SK-N-SH (cell line): ENCODE measurements at regions not wholly inside any gene's neighbourhood (a gene's known extent, or its start where the extent isn't known, plus 50 kb on each side); places are given as distances from the start of the nearest gene placed in this dataset.

ENCODE experiments used
- CTCF ChIA-PET: fragments of 300-600, 350-600 bp; formaldehyde crosslinking; extraction: SDS; loops from one replicate; lab custom pipeline; 2021; lab: Yijun Ruan, JAX
- POLR2A ChIA-PET: fragments of 350-600 bp; sonication (Branson Sonifier 250); formaldehyde crosslinking; extraction: SDS; loops from one replicate; lab custom pipeline; 2020; ENCODE audit warnings: antibody characterized with exemption, inconsistent platforms; lab: Yijun Ruan, JAX
- DNase-seq: peaks from one replicate; pipeline ENCODE4 v3.0.0; 2012
- H2AFZ ChIP-seq: fragments of 200-600 bp; sonication (generic); 2 replicates; pipeline ENCODE4 v1.8.1; 2016; ENCODE audit warnings: antibody characterized with exemption, mild to moderate bottlenecking, low read depth
- H3F3A ChIP-seq: fragments of 200-600 bp; sonication (generic); replicated peaks from 2 replicates; pipeline ENCODE3; 2016; ENCODE audit warnings: antibody characterized with exemption, mild to moderate bottlenecking; ENCODE audit not compliant: insufficient read depth
- H3K27ac ChIP-seq, 2 experiments: fragments of 200-500 bp in 1 of 2; fragments of 200-600 bp in 1 of 2; sonication (Bioruptor generic) in 1 of 2; sonication (generic), shearing (Covaris generic) in 1 of 2; 2 replicates each; pipeline versions ENCODE4 v1.5.1 to v1.6.1; 2014 to 2016; ENCODE audit warnings: low read depth in 2 of 2, inconsistent platforms in 1 of 2, low read length in 1 of 2, mild to moderate bottlenecking in 1 of 2, mixed read lengths in 1 of 2
- H3K27me3 ChIP-seq: fragments of 200-600 bp; sonication (generic), shearing (Covaris generic); 2 replicates; pipeline ENCODE4 v1.6.1; 2016; ENCODE audit warnings: mixed run types; ENCODE audit not compliant: insufficient read depth
- H3K36me3 ChIP-seq, 2 experiments: fragments of 200-500 bp in 1 of 2; fragments of 200-600 bp in 1 of 2; sonication (Bioruptor generic) in 1 of 2; sonication (generic) in 1 of 2; replicated peaks in 1 of 2; 2 replicates each; pipeline versions ENCODE3 to v1.5.1; 2014 to 2016; ENCODE audit warnings: low read length in 1 of 2, mild to moderate bottlenecking in 1 of 2; ENCODE audit not compliant: insufficient read depth in 2 of 2, control insufficient read depth in 1 of 2
- H3K4me1 ChIP-seq, 2 experiments: fragments of 200-500 bp in 1 of 2; fragments of 200-600 bp in 1 of 2; sonication (Bioruptor generic) in 1 of 2; sonication (generic), shearing (Covaris generic) in 1 of 2; 2 replicates each; pipeline versions ENCODE4 v1.5.1 to v1.6.1; 2014 to 2016; ENCODE audit warnings: low read depth in 1 of 2, low read length in 1 of 2, mixed run types in 1 of 2; ENCODE audit not compliant: insufficient read depth in 2 of 2, control insufficient read depth in 1 of 2
- H3K4me2 ChIP-seq: fragments of 200-600 bp; sonication (generic), shearing (Covaris generic); 2 replicates; pipeline ENCODE4 v1.6.1; 2017; ENCODE audit warnings: mixed run types
- H3K4me3 ChIP-seq, 2 experiments: fragments of 200-500 bp in 1 of 2; fragments of 200-600 bp in 1 of 2; sonication (Bioruptor generic) in 1 of 2; sonication (generic), shearing (Covaris generic) in 1 of 2; 2 replicates each; pipeline versions ENCODE4 v1.5.1 to v1.8.1; 2014 to 2016; ENCODE audit warnings: low read depth in 2 of 2, inconsistent platforms in 1 of 2, low read length in 1 of 2, mild to moderate bottlenecking in 1 of 2, mixed read lengths in 1 of 2, moderate library complexity in 1 of 2
- H3K79me2 ChIP-seq: fragments of 200-600 bp; sonication (generic); 2 replicates; pipeline ENCODE4 v1.8.1; 2017; ENCODE audit warnings: mild to moderate bottlenecking; ENCODE audit not compliant: insufficient read depth
- H3K9ac ChIP-seq: fragments of 200-600 bp; sonication (generic); 2 replicates; pipeline ENCODE4 v1.6.1; 2017; ENCODE audit warnings: mixed run types
- H3K9me2 ChIP-seq: fragments of 200-600 bp; sonication (generic); 2 replicates; pipeline ENCODE4 v1.6.1; 2017; ENCODE audit warnings: mixed run types
- H3K9me3 ChIP-seq: fragments of 200-600 bp; sonication (generic); 2 replicates; pipeline ENCODE4 v1.6.1; 2017; ENCODE audit warnings: mixed run types, mild to moderate bottlenecking, moderate library complexity
- H4K20me1 ChIP-seq: fragments of 200-600 bp; sonication (generic); 2 replicates; pipeline ENCODE4 v1.6.1; 2017; ENCODE audit warnings: mild to moderate bottlenecking, mixed run types; ENCODE audit not compliant: insufficient read depth
- CHD2 ChIP-seq: fragments of 150-350 bp; IDR thresholded peaks from 2 replicates; pipeline ENCODE4 v1.6.1; 2018; ENCODE audit warnings: low read length; ENCODE audit not compliant: partially characterized antibody
- ELF1 ChIP-seq: IDR thresholded peaks from 2 replicates; pipeline ENCODE4 v1.4.0; 2012
- EZH2phosphoT487 ChIP-seq: fragments of 200-600 bp; sonication (generic); IDR thresholded peaks from 2 replicates; pipeline ENCODE4 v1.6.1; 2017; ENCODE audit warnings: low read depth, mixed run types, mild to moderate bottlenecking, antibody characterized with exemption, moderate library complexity, borderline replicate concordance
- FOSL2 ChIP-seq: IDR thresholded peaks from 2 replicates; pipeline ENCODE4 v1.4.0; 2012; ENCODE audit warnings: low read depth, mild to moderate bottlenecking, moderate library complexity, borderline replicate concordance
- FOXJ3 ChIP-seq: sonication (generic); formaldehyde crosslinking; IDR thresholded peaks from 2 replicates; pipeline ENCODE4 v1.5.1; 2020; ENCODE audit warnings: mild to moderate bottlenecking, missing genetic modification reagents
- FOXM1 ChIP-seq: IDR thresholded peaks from 2 replicates; pipeline ENCODE4 v1.4.0; 2012; ENCODE audit warnings: low read depth, mild to moderate bottlenecking
- GABPA ChIP-seq: IDR thresholded peaks from 2 replicates; pipeline ENCODE4 v1.4.0; 2012; ENCODE audit warnings: low read depth, mild to moderate bottlenecking
- GATA2 ChIP-seq: sonication (generic); formaldehyde crosslinking; IDR thresholded peaks from 2 replicates; pipeline ENCODE4 v1.5.0; 2020; ENCODE audit warnings: mild to moderate bottlenecking, missing genetic modification reagents
- MEF2A ChIP-seq: IDR thresholded peaks from 2 replicates; pipeline ENCODE4 v1.4.0; 2012; ENCODE audit warnings: low read depth, borderline replicate concordance
- MXI1 ChIP-seq: IDR thresholded peaks from 2 replicates; pipeline ENCODE4 v1.6.1; 2012; ENCODE audit warnings: mild to moderate bottlenecking, low read depth, low read length, improper control_type of control experiment
- NFIC ChIP-seq: IDR thresholded peaks from 2 replicates; pipeline ENCODE4 v1.4.0; 2012; ENCODE audit warnings: borderline replicate concordance
- NRF1 ChIP-seq: IDR thresholded peaks from 2 replicates; pipeline ENCODE4 v1.6.1; 2012; ENCODE audit warnings: low read depth, mild to moderate bottlenecking, low read length
- PBX3 ChIP-seq: IDR thresholded peaks from 2 replicates; pipeline ENCODE4; 2012
- POLR2AphosphoS5 ChIP-seq: IDR thresholded peaks from 2 replicates; pipeline ENCODE4 v1.6.1; 2012; ENCODE audit warnings: low read depth, low read length
- RAD21 ChIP-seq: IDR thresholded peaks from 2 replicates; pipeline ENCODE4 v1.6.1; 2012; ENCODE audit warnings: mild to moderate bottlenecking, low read length
- REST ChIP-seq: IDR thresholded peaks from 2 replicates; pipeline ENCODE4 v1.6.1; 2012; ENCODE audit warnings: mild to moderate bottlenecking, low read depth, low read length, moderate library complexity
- RFX5 ChIP-seq: IDR thresholded peaks from 2 replicates; pipeline ENCODE4 v1.6.1; 2012; ENCODE audit warnings: mild to moderate bottlenecking, improper control_type of control experiment, low read length
- SIN3A ChIP-seq: IDR thresholded peaks from 2 replicates; pipeline ENCODE4 v1.6.1; 2012; ENCODE audit warnings: low read depth, mild to moderate bottlenecking, low read length, moderate library complexity, borderline replicate concordance
- SMC3 ChIP-seq: IDR thresholded peaks from 2 replicates; pipeline ENCODE4 v1.6.1; 2012; ENCODE audit warnings: low read depth, low read length, improper control_type of control experiment
- TAF1 ChIP-seq: IDR thresholded peaks from 2 replicates; pipeline ENCODE4 v1.6.1; 2012; ENCODE audit warnings: low read depth, mild to moderate bottlenecking, low read length, moderate library complexity, borderline replicate concordance
- USF2 ChIP-seq: fragments of 150-350 bp; IDR thresholded peaks from 2 replicates; pipeline ENCODE4 v1.6.1; 2017; ENCODE audit warnings: antibody characterized with exemption, low read length, low read depth, borderline replicate concordance
- YY1 ChIP-seq: IDR thresholded peaks from 2 replicates; pipeline ENCODE4 v1.4.0; 2012; ENCODE audit warnings: low read depth, mild to moderate bottlenecking
- ZBTB33 ChIP-seq: IDR thresholded peaks from 2 replicates; pipeline ENCODE4 v1.4.0; 2012; ENCODE audit warnings: low read depth, borderline replicate concordance
- WGBS: methylation state at CpG from one replicate; pipeline ENCODE4 v1.1.6; 2017; ENCODE audit warnings: low lambda C conversion rate; 5-methylcytosine and 5-hydroxymethylcytosine counted together

GRCh38 chr3:29186131-29186599 lies 94.7 kb upstream of the RBMS3 start (continued):
- TF ChIP-seq RFX5 (no peak), FOXM1 (peak; percentile 97), CHD2 (no peak)

- Histone ChIP-seq H3K4me2 (peak overlapping the region; percentile 35; the same call in 1 of the 2 replicates), H2AFZ (no peak overlapping the region), H3K79me2 (no peaks in the 10 kb centered on the region), H3K9me2 (no peaks in the 10 kb centered on the region), H3K36me3 (no peaks in the 10 kb centered on the region), H3K9me3 (no peaks in the 10 kb centered on the region), H3K4me1 (peaks cover 0 to 31% of the 10 kb centered on the region in 2 experiments; a peak in 2 of 4 replicates), H3K27me3 (no peaks in the 10 kb centered on the region), H4K20me1 (no peaks in the 10 kb centered on the region), H3F3A (peaks cover 55% of the 10 kb centered on the region), H3K27ac (peak overlapping the region; percentile 71 to 96; a peak in 3 of 4 replicates), H3K9ac (peak overlapping the region; percentile 59), H3K4me3 (no peak overlapping the region)
- POLR2A ChIA-PET: no interaction called here
- WGBS: 9% methylated on average over 3 of the region's 3 CpGs
- DNase-seq: no peak
- CTCF ChIA-PET: interaction anchor here (1.3 kb wide), 1 partner anchor 23 kb away, joined by 3 read pairs; no protein-coding TSS in a partner anchor
- TF ChIP-seq MXI1 (no peak), CHD2 (no peak), GABPA (no peak), TAF1 (no peak), GATA2 (CRISPR knock-in tag) (no peak), USF2 (no peak), ELF1 (no peak), PBX3 (peak; percentile 73), FOSL2 (peak; percentile 93), NFIC (no peak; the same call in 1 of the 2 replicates), ZBTB33 (no peak; the same call in 1 of the 2 replicates), YY1 (no peak), RFX5 (no peak), SIN3A (no peak), RAD21 (no peak), REST (no peak), MEF2A (peak; percentile 53; the same call in 1 of the 2 replicates), EZH2phosphoT487 (no peak), FOXJ3 (CRISPR knock-in tag) (no peak), NRF1 (no peak), SMC3 (no peak), POLR2AphosphoS5 (peak; percentile 59; the same call in 1 of the 2 replicates)
Measured at GRCh38 chr3:29186982-29187725, 93.7 kb upstream of the RBMS3 start.
